VCaP (cell line): ENCODE measurements at regions not wholly inside any gene's neighbourhood (a gene's known extent, or its start where the extent isn't known, plus 50 kb on each side); places are given as distances from the start of the nearest gene placed in this dataset.

Source experiments
- H3K27ac ChIP-seq: fragments of 450-650 bp; 2 replicates; pipeline ENCODE4 v1.5.1; 2017
- TF ChIP-seq, protein P1 (sequence below): fragments of 450-650 bp; conservative IDR thresholded peaks from 2 replicates; pipeline ENCODE4 v1.5.1; 2017; ENCODE audit warnings: mild to moderate bottlenecking, moderate library complexity

DNA sequence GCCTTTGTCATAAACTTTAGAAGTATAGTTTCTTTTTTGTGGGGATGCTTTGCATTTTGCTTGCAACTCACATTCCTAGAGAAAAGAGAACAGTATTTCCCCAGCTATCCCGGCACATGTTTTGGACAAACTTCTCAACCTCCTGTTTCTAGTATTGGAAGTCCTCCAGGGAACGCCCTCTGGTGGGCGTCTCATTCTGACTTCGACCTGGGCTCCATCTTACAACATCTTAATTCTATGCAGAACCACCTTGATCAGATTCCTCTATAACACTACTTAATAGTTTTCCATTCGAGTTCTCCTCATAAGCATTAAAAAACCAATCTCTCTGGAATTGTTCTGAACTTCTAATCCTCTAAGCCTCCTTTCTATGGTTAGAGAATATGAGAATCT lies 139.5 kb upstream of the FZD8 start:
- TF ChIP-seq, protein P1, sequence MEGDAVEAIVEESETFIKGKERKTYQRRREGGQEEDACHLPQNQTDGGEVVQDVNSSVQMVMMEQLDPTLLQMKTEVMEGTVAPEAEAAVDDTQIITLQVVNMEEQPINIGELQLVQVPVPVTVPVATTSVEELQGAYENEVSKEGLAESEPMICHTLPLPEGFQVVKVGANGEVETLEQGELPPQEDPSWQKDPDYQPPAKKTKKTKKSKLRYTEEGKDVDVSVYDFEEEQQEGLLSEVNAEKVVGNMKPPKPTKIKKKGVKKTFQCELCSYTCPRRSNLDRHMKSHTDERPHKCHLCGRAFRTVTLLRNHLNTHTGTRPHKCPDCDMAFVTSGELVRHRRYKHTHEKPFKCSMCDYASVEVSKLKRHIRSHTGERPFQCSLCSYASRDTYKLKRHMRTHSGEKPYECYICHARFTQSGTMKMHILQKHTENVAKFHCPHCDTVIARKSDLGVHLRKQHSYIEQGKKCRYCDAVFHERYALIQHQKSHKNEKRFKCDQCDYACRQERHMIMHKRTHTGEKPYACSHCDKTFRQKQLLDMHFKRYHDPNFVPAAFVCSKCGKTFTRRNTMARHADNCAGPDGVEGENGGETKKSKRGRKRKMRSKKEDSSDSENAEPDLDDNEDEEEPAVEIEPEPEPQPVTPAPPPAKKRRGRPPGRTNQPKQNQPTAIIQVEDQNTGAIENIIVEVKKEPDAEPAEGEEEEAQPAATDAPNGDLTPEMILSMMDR, result peak; percentile 31
- peak overlapping the region; percentile 85 for H3K27ac ChIP-seq

DNA sequence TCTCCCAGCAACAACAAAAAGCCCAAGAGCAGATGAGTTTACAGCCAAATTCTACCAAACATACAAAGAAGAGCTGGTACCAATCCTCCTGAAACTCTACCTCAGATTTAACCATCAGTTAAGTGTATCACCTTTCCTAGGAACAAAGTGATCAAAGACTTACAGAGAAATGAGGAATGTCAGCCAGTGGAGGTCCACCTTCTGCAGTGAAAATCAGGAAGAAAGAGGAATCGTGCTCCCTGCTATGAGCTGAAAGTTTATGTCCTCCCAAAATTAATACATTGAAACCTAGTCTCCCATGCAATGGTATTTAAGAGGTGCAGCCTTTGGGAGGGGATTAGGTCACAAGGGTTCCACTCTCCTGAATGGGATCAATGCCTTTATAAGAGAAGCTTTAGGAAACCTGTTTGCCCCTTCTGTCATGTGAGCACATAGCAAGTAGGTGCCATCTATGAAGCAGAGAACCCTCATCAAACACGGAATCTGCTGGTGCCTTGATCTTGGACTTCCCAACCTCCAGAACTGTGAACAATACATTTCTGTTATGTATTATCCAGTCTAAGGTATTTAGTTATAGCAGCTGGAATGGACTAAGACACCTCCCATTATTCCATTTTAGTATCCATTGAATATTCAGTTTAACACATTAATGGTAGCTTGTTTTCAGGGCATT lies 139.0 kb upstream of the FZD8 start:
- H3K27ac ChIP-seq, result peak overlapping the region; percentile 85
- TF ChIP-seq, protein P1, result no peak

GRCh38 chr10:35778306-35778705 lies 136.2 kb upstream of the FZD8 start:
- TF ChIP-seq, protein P1, result no peak
- peak overlapping the region; percentile 94 for H3K27ac ChIP-seq

DNA sequence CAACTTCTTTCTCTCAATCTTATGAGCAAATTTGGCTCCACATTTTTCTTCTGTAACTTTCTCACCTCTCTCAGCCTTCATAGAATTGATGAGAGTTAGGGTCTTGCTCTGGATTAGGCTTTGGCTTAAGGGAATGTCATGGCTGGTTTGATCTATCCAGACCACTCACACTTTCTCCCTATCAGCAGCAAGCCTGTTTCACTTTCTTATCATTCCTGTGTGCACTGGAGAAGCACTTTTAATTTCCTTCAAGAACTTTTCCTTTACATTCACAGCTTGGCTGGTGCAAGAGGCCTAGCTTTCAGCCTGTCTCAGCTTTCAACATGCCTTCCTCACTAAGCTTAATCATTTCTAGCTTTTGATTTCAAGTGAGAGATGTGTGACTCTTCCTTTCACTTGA lies 134.5 kb upstream of the FZD8 start:
- H3K27ac ChIP-seq, result peak overlapping the region; percentile 94; the same call in 1 of the 2 replicates

- TF ChIP-seq, protein P1, result no peak
- no peak overlapping the region for H3K27ac ChIP-seq
Measured at GRCh38 chr10:35774109-35774508, 132.0 kb upstream of the FZD8 start.

DNA sequence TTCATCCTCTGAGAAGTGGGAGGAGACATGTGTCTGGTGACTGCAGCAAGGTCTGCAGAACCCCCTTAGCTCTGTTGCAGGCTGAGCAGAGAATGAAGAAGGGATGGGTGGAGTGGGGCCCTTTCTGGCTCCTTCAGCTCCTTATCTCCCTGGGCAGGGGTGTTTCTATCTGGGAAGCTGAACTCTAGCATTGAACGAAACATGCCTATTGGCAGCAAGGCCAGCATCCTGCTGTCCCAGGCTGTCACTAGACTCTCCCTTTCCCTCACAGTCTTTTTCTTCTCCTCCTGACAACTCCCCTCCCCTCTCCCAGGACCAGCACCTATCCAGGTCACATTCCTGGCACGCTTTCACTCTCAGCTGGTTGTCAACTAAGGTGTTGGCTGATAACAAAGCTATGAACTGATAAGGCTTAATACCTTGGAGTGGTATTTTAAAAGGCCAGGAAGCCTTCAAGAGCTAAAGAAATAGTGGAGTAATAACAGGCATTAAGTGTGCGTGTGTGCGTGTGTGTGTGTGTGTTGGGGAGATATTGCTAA lies 128.8 kb upstream of the FZD8 start:
- H3K27ac ChIP-seq, result no peak overlapping the region
- TF ChIP-seq, protein P1, result no peak

GRCh38 chr10:35769795-35770194 lies 127.7 kb upstream of the FZD8 start:
- H3K27ac ChIP-seq, result no peak overlapping the region

GRCh38 chr10:35768731-35769130 lies 126.6 kb upstream of the FZD8 start:
- TF ChIP-seq, protein P1, result no peak
- no peak overlapping the region for H3K27ac ChIP-seq

More at GRCh38 chr10:35769795-35770194, 127.7 kb upstream of the FZD8 start:
- TF ChIP-seq, protein P1, result no peak
